OCI-LY3 (cell line): ENCODE measurements at regions not wholly inside any gene's neighbourhood (a gene's known extent, or its start where the extent isn't known, plus 50 kb on each side); places are given as distances from the start of the nearest gene placed in this dataset.

ENCODE experiments used
- EZH2phosphoT487 ChIP-seq: fragments of 200-600 bp; shearing (Covaris generic); IDR thresholded peaks from 2 replicates; pipeline ENCODE4 v1.6.1; 2018; ENCODE audit warnings: antibody characterized with exemption, mixed run types, low read depth
- TF ChIP-seq, protein P1 (sequence below): fragments of 200-600, 300-600 bp; sonication (generic); IDR thresholded peaks from 2 replicates; pipeline ENCODE4 v1.5.1; 2014; ENCODE audit warnings: antibody characterized with exemption, low read length, low read depth

- TF ChIP-seq, protein P1, sequence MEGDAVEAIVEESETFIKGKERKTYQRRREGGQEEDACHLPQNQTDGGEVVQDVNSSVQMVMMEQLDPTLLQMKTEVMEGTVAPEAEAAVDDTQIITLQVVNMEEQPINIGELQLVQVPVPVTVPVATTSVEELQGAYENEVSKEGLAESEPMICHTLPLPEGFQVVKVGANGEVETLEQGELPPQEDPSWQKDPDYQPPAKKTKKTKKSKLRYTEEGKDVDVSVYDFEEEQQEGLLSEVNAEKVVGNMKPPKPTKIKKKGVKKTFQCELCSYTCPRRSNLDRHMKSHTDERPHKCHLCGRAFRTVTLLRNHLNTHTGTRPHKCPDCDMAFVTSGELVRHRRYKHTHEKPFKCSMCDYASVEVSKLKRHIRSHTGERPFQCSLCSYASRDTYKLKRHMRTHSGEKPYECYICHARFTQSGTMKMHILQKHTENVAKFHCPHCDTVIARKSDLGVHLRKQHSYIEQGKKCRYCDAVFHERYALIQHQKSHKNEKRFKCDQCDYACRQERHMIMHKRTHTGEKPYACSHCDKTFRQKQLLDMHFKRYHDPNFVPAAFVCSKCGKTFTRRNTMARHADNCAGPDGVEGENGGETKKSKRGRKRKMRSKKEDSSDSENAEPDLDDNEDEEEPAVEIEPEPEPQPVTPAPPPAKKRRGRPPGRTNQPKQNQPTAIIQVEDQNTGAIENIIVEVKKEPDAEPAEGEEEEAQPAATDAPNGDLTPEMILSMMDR = no peak
- no peak for TF ChIP-seq EZH2phosphoT487
Observed at GRCh38 chr17:79415365-79415764, 195.5 kb downstream of the RBFOX3 start.
